ENCODE measurements at regions not wholly inside any gene's neighbourhood (a gene's known extent, or its start where the extent isn't known, plus 50 kb on each side); places are given as distances from the start of the nearest gene placed in this dataset.

DNA sequence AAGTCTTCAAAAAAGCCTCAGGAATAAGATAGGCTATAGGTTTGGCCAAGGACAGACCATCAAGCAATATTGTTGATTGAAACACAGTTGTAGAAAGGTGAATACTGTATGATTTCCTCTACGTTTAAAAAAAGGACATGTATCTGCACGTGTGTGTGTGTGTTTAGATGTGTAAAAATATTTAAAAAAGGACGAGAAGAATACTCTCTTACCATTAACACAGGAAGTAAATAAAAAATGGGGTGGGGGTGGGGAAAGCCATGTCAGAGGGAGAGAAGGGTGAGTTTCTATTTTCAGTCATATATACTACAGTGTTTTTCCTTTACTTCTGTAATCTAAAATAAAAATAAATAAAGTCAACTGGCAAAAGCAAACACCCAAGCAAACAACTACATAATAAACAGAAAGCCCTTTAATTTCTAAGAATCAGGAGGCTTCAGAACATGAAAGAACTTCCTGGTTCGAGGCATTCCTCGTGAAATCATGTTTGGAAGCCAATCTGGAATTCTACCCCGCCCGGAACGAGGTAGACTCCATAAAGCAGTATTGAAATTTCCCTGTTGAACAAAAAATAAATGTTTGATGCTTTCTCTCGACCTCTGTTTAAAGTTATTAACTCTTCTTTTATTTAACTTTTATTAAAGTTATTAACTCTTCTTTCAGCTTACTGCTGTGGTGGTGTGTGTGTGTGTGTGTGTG, 158.1 kb upstream of the ZNF217 start:
- intact Hi-C loops (cut with micrococcal nuclease): loop anchor here (1.0 to 10.0 kb wide), 17 partner anchors 11 to 777 kb away; partner anchors contain the start of genes TSHZ2 and ZNF217

DNA sequence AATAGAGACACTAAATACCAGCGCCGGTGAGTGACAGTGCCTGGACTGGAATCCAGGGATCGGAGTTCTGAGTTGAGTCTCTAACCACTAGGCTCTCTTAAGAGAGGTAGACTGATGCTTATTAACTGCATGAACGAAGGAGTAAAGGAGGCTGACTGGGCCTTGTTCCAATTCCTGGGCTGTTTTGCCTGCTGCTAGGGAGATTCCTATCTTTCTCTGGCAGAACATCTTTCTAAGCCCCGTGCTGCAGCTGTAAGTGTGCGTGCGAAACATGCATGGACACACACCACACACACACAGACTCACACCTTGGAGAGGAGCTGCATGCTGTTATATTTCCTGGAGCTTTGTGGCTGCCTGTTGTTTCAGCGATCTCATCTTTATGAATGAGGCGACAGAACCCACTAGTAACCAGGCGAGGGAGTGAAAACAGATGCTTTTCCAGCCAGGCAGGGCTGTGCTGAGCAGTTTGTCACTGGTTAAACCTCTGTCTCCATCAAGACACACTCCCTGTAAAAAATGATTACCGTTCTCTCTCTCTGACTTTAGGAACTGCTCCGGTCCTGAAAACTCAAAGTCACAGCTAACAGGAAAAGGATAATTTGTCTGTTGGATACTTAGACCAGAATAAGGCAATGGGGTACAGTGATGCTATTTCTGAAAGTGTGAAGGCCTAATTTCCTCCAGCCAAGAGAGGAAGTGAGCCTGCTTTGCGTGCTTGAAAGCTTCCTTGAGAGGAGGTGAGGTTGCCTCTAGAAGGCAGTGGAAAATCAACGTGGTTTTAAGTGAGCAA, 157.4 kb upstream of the ZNF217 start:
- intact Hi-C loops (cut with micrococcal nuclease): loop anchor here (1.0 to 10.0 kb wide), 17 partner anchors 11 to 776 kb away; partner anchors contain the start of genes TSHZ2 and ZNF217

DNA sequence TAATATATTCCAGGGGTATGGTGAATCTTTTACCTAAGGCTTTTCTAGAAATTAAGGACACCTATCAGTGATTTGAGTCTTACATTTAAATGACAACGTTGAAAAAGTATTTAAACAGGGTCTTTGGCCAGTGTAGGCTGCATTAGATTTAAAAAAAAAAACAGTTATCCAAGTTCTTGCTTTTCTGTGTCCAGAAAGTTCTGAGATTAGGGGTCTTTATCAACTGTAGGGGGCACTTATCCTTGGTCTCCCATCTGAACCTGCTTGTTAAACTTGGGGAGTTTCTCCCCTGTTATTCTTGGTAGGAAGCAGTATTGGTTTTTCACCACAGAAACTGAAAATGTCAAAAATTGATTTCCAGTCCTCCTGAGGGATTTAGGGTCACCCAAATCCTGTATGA, 155.9 kb upstream of the ZNF217 start:
- intact Hi-C loops (cut with micrococcal nuclease): no loop called here

DNA sequence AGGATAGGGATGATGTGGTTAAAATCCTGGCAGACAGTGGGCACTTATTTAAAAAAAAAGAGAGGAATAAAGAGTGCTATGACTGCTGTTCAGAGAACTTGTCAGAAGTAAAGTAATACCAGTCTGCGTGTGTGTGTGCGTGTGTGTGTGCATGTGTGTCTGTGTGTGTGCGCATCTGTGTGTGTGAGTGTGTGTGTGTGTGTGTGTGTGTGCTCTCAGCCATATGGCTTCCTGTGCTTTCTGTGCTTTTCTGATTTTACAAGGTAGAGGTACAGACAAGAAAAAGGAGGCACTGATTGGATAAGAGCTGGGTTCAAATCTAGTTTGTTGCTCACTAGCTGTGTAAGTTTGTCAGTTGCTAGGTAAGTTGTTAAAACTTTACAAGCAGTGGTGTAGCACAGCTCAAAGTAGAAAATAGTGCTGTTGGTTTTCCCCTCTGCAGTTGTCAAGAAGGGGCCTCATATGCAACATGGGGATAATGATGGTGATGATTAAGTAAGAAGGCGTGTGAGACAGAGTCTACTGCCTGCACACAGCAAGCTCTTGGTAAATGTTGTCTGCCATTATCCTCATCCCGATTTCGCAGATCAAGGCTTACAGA, 155.3 kb upstream of the ZNF217 start:
- intact Hi-C loops (cut with micrococcal nuclease): no loop called here

DNA sequence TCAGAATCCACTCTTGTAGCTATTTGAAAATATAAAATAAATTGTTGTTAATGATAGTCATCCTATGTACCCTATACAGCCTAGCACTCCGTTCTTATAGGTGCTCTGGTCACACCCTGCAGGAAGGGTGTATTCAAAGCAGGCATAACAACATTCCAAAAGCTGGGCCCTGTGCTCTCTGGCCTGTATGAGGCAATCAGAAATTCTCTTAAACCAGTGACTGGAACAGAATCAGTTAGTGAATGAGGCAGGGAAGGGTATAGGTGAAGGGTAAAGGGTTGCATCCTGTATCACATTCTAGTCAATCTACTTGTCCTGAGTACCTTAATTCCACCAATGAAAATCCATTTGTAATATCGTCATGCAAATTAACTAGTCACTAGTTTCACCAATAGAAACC, 154.5 kb upstream of the ZNF217 start:
- intact Hi-C loops (cut with micrococcal nuclease): no loop called here

DNA sequence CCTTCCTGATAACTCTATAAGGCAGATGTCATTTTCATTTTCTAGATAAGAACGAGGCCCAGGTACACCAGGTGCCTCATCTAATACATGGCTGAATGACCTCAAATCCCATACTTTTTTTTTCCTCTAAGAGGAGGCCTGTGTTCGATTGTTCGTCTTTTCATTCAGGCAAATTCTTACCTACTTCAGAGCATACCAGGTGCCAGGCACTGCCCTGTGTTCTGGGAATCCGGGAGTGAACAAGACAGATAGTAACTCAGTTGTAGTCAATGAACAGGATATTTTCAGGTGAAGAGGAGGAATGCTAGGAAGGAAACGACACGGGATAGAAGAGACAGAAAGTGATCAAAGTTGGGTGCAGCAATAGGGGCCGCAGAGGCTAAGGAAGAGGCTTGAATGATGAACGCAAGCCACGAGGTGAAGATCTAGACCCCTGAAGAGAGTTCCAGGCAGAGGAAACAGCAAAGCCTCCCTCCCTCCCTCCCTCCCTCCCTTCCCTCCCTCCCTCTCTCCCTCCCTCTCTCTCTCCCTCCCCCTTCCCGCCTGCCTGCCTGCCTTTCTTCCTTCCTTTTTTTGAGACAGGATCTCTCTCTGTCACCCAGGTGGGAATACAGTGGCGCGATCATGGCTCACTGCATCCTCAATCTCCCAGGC, 150.1 kb upstream of the ZNF217 start:
- intact Hi-C loops (cut with micrococcal nuclease): no loop called here

DNA sequence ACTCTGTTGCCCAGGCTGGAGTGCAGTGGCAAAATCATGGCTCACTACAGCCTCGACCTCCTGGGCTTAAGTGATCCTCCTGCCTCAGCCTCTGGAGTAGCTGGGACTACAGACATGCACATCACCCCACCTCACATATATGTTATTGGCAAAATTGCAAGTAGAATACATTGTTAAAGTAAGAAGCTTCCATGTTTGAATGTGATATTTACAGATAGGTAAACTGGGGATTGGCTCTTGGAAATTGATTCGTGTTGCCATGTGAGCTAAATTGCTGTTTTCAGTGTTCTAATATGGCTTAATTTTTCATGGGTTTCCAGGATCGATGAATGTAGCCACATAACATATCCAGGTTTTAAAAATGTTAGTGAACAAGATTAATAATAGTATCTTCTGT, 149.0 kb upstream of the ZNF217 start:
- intact Hi-C loops (cut with micrococcal nuclease): no loop called here

DNA sequence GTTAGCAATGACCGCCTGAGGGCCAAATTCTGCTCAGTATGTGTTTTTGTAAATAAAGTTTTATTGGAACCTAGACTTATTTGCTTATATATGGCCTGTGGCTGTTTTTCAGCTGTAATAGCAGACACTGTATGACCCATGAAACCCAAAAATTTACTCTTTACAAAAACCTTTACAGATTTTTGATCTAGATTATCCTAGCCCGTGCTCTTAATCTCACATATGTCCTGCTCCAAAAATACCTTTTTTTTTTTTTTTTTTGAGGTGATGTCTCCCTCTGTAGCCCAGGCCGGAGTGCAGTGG, 148.0 kb upstream of the ZNF217 start:
- intact Hi-C loops (cut with micrococcal nuclease): loop anchor here (2.0 kb wide), 2 partner anchors 25 to 81 kb away; no protein-coding TSS in a partner anchor

DNA sequence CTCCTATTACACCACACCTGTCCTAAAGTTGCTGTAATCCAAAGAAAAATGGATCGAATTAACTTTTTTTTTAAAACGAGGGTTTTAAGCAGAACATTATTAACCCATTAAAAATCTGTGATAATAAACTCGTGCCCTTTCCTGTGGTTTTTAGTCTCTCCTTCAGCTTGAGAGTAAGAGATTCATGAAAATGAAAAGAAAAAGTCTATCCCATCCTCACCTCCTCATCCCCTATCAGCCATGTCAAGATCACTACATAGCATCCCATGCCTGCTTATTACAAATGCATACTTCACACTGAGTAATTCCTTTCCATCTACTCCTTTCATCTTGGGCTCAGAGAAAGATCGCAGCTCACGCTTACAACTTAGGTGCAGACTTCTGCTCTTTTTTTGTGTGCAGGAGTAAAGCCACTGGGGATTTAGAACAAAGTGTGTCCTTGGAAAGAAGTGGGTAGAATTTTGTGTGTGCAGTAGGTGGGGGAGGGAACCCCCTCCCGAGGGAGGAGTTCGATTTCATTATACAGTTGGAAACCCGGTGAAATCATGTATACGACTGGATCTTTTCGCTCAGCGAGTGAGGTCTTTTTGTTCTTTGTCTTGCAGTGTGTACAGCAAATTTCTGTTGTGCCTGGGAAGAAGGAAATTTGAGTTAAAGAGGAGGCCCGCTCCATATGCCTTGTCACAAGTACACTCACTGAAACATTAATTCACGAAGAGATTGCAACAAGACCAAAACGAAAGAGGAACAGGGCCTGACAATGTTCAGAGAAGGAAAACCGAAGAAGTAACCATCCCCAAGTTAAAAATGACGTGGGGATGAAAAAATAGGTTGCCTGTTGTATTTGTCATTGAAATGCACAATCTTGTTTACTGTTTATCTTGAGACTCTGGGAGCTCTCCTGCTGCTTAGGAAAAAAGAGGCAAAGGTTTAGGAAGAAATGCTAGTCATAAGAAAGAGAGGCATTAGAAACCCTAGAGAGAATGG, 146.5 kb upstream of the ZNF217 start:
- intact Hi-C loops (cut with micrococcal nuclease): loop anchor here (1.0 to 2.0 kb wide), 5 partner anchors 11 to 79 kb away; no protein-coding TSS in a partner anchor

DNA sequence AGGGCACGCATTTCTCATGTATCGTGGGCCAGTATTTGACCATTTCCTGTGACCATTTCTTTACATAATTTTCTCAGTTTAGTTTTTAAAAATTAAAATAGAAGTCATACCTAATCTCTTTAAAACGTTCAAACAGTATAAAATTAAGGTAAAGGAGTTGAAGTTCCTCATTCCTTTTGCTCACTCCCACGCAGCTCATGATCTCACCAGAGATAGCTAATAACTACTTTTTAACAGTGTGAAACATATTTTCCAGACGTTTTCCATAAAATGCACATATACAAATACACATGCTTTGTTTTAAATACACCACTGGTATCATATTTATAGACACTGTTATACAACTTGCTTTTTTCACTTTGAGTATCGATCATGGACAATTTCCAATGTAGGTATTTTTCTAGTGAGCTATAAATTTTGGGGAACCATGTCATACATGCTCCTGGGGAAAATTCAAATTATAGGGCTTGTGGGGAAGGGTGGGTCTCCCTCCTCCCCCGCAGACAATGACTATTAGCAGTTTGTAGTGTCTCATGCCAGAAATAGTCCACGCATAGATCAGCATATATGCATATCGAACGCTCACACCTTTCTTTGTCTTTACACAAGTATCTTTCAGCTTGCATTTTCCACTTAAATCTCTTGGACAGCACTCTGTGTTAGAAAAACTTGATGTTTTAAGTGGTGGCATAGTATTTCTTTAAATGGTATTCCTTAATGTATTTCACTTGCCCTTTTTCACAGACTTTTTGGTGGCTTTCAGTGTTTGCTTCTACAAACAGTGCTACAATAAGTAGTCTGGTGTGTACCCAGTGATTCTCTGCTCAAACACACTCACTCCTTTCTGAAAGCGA, 145.5 kb upstream of the ZNF217 start:
- intact Hi-C loops (cut with micrococcal nuclease): no loop called here

DNA sequence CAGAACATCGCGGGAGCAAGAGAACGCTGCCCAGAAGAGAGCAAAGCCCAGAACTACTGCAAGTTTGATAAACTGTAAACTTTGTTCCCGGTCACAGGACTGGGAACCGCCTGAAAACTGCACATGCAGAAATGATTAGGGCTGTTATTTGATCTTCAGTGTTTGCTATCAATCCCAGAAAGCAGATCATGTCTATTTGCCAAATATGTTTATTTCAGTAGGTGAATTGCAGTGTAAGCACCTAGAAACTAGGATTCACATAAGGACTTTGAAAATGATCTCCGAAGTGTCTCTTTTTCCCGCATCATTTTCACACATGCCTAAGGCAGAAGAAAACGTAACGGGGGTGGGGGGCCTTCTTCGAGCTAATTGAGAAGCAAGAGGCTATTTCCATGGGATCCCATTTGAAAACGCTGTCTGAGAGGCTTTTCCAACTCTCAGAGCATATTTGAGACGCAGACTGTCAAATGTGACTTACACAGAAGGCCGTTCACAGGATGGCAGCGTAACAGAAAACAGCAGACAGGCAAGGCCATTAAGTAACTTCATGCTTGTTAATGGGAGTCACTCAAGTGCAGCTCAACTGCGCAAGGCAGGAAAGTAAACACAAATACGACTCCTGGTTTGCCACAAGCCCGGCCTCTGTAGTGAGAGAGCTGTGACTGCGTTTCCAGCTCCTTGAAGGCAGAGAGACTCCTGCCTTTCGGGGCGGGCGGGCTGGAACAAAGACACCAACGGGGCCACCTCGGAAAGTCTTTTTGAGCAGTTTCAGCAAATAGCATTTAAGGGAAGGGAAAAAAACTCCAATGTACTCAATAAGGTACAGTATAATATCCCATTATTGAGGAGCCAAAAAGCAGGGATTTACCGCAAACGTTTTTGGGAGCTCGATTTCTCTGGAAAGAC, 144.7 kb upstream of the ZNF217 start:
- intact Hi-C loops (cut with micrococcal nuclease): no loop called here

DNA sequence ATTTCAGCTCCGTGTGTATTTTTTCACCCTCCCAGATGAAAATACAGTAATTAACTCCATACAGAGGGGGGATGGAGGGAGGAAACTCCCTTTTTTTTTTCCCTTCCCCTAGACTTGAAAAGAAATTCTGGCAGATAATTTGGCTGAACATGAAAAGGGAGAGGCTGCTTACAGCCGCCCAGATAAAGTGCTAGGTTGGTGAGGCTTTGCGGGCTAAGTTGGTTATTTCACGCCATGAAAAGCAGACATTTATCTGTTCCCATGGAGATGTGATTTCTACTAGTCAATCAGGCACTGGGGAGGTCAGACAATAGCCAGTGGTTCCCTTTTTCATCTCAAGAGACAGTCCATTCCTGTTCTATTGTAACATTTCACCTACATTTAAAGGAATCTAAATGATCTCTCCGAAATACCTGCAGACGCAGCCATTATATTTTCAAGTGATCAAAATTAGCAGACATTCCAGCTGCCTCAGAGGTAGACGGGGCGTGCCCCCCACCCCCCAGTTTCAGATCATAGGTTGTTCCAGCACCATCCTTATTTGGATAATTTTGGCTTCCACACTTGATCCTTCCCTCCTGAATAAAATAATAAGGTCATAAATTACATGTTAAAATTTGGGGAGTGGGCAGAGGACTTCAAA, 143.9 kb upstream of the ZNF217 start:
- intact Hi-C loops (cut with micrococcal nuclease): no loop called here

DNA sequence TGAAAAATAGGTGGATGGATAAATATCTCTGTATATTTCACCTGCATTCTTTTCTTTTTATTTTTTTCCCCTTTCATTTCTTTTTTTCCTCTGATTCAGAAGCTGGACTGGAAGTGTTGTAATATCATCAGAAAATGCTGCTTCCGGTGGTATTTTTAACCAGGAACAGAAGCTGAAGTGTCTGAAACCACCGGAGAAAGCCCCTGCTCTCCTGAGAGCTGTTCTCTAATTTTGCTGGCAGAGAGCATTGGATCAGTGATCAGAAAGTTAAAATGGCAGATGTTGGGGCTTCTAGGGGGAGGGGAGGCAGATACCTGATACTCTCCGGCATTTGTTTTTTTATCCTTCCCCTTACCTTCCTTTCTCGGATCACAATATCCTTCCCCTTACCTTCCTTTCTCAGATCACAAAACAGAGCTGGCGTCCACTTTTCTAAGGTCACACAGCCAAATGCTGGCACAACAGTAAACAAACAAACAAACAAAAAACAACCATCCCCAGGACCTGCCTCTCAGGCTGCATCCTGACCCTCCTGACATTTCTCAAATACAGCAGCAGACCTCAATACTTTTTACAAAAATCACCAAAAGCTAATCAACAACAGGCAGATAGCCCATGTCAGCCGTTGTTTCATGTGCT, 143.2 kb upstream of the ZNF217 start:
- intact Hi-C loops (cut with micrococcal nuclease): no loop called here

DNA sequence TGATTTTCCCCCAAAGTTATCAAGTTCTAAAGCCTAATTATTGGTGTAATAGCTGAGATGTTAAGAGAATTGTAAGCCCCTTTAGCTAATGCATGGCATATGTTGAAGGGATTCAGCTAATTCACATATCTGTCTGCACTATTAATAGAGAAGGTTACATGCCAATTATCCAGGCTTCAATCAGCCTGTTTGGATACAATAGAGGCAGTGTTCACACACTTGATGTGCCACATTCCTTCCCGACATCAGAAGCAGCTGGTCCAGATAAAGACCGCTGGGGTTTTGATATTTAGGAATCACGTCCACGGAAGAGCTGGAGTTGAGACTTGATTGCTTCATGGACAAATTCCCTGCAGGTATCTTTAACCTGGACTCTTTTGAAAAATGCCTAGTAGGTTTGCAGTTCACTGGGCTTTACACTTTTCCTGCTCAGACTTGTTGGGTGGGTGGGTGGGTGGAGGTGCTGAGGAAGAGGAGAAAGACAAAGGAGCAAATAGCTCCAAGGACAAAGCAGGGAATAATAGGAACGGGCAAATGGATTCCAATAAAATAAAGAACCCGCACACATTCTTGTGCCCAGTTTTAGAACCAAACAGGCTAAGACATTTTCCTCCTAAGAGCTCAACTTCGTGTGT, 142.6 kb upstream of the ZNF217 start:
- intact Hi-C loops (cut with micrococcal nuclease): no loop called here

DNA sequence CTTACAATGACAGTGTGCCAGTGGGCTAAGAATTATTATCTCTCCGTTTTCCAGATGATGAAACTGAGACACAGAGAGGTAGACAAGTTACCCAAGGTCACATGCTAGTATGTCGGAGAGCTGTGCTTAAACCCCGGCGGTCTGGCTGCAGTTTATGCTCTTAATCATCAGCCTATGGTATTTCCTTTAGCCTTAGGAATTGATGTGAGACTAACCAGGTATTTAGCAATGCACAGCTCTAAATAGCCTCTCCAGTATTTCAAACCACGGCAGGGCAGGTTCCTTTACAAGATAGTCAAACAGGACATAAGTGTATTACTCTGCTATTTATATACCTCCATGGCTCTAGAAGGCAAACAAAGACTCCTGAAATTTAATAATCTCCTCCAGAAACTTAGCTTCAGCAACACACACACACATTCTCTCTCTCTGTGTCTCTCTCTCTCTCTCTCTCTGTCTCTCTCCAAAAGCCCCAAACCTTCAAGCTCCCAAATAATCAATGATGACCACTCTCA, 142.0 kb upstream of the ZNF217 start:
- intact Hi-C loops (cut with micrococcal nuclease): no loop called here

DNA sequence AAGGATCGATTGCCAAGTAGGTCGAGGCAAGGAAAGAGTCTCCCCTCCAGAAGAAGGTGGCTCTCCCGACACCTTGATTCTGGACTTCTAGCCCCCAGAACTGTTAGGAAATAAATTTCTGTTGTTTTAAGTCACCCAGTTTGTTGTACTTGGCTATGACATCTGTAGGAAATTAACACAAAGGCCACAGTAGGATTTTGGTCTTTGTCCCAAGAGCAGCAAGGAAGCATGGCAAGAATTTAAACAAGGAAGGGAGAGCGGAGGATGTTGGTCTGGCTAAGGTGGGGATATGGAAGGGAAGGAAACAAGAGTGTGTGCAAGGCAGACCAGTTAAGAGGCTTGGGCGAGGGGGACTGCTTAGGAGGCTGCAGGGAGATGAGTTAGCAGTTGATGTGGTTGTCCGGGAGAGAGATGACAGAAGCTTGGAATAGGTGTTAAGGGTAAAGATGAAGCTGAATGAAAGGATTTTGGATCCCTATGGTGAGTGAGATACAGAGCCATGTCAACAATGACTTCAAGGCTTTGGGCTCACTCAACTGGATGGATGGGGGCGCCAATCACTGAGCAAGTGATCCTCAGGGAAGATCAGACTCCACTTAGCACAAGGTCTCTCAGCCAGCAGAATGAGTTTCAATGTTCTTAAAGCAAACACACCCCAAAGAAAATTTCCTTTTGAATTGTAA, 140.5 kb upstream of the ZNF217 start:
- intact Hi-C loops (cut with micrococcal nuclease): no loop called here

Data from T-helper 1 cell treated with Interleukin-12 subunit alpha and Interleukin-12 subunit beta and Interleukin-4 antibody, amounts not matched to agents 30 ng/mL and 1 ng/mL, for 36 hours (primary cell).